Endothelial cell (in vitro differentiated cells): ENCODE measurements at regions not wholly inside any gene's neighbourhood (a gene's known extent, or its start where the extent isn't known, plus 50 kb on each side); places are given as distances from the start of the nearest gene placed in this dataset.

Source experiments
- DNase-seq: peaks from one replicate; pipeline ENCODE4 v3.0.0; 2021; ENCODE audit warnings: low spot score
- H3K27ac Mint-ChIP-seq: one replicate; pipeline ENCODE4 v1.8.0; 2021; ENCODE audit warnings: mixed read lengths, inconsistent platforms; ENCODE audit not compliant: unreplicated experiment
- H3K27me3 Mint-ChIP-seq: one replicate; pipeline ENCODE4 v1.8.0; 2021; ENCODE audit warnings: mild to moderate bottlenecking, moderate library complexity, mixed read lengths, inconsistent platforms; ENCODE audit not compliant: unreplicated experiment
- H3K36me3 Mint-ChIP-seq: one replicate; pipeline ENCODE4 v1.8.0; 2021; ENCODE audit warnings: mild to moderate bottlenecking, low read depth, mixed read lengths, inconsistent platforms; ENCODE audit not compliant: unreplicated experiment
- H3K4me1 Mint-ChIP-seq: one replicate; pipeline ENCODE4 v1.8.0; 2021; ENCODE audit warnings: mild to moderate bottlenecking, mixed read lengths, inconsistent platforms; ENCODE audit not compliant: unreplicated experiment
- H3K4me3 Mint-ChIP-seq: one replicate; pipeline ENCODE4 v1.8.0; 2021; ENCODE audit warnings: mild to moderate bottlenecking, mixed read lengths, inconsistent platforms; ENCODE audit not compliant: unreplicated experiment
- H3K9me3 Mint-ChIP-seq: one replicate; pipeline ENCODE4 v1.8.0; 2021; ENCODE audit warnings: mixed read lengths, inconsistent platforms; ENCODE audit not compliant: unreplicated experiment
- TF ChIP-seq, protein P1 (sequence below): fragments of 200-600 bp; sonication (generic); IDR thresholded peaks from one replicate; pipeline ENCODE4 v1.5.0; 2021; ENCODE audit warnings: antibody characterized with exemption; ENCODE audit not compliant: unreplicated experiment

DNA sequence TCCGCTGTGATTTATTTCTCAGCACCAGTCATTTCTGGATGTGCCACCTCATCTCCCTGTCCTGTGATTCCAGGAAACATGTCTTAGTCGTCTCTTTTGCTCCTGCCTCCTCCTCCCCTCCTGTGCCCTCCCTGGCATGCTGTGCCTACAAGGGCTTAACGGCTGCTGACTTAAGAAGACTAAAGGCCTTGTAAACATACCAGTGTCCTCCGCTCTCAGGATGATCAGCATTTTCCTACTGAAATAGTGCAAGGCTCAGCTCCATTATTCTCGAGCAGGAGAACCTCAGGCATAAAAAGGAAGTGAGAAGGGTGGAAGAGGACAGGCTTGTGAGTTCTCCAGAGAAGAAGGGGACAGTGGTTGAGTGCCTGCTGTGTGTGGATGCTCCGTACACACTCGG is 61.6 kb upstream of the RUNX3 start:
- TF ChIP-seq, protein P1, sequence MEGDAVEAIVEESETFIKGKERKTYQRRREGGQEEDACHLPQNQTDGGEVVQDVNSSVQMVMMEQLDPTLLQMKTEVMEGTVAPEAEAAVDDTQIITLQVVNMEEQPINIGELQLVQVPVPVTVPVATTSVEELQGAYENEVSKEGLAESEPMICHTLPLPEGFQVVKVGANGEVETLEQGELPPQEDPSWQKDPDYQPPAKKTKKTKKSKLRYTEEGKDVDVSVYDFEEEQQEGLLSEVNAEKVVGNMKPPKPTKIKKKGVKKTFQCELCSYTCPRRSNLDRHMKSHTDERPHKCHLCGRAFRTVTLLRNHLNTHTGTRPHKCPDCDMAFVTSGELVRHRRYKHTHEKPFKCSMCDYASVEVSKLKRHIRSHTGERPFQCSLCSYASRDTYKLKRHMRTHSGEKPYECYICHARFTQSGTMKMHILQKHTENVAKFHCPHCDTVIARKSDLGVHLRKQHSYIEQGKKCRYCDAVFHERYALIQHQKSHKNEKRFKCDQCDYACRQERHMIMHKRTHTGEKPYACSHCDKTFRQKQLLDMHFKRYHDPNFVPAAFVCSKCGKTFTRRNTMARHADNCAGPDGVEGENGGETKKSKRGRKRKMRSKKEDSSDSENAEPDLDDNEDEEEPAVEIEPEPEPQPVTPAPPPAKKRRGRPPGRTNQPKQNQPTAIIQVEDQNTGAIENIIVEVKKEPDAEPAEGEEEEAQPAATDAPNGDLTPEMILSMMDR, result no peak
- H3K4me1 Mint-ChIP-seq, result peaks cover 18% of the 10 kb centered on the region
- no peak overlapping the region for H3K4me3 Mint-ChIP-seq
- DNase-seq, result no peak
- H3K27ac Mint-ChIP-seq, result no peak overlapping the region
- H3K27me3 Mint-ChIP-seq, result peaks cover 11% of the 10 kb centered on the region
- H3K9me3 Mint-ChIP-seq, result no peaks in the 10 kb centered on the region
- H3K36me3 Mint-ChIP-seq, result peaks cover 9% of the 10 kb centered on the region

DNA sequence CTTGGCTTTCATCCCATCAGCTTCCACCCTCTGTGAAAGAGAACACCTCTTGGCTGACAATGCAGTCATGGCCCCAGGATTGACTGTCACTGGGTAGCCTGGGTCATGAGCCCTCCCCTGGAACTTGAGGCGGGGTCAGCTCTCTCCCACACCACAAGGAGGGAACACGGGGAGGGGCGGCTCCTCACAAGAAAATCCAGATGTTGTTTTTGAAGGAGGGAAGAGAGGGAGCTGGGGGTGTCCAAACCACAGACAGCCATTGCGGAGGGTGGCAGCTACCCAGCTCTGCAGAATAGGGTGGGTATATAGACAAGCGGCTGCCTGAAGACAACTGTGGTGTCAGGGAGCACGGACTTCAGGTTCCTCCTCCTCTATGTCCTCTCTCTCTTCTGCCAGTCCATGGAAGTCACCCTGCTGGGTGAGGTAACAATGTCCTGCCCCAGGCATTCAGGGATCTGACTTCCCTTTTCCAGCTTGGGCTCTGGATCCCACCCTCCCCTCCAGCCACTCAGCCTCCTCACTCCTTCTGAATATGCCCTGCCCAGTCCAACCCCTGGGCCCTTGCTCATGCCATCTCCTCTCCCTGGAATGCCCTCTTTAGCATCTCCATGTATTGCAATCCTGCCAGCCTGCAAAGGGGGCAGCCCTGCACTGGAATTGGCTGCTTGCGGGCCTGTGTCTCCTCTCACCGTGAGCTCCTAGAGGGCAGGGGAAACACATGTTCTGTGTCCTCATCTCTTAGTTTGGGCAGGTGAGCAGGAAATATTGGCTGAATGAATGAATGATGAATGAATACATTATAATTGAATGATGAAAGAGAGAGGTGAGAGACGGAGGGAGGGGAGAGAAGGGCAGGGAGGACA is 60.9 kb upstream of the RUNX3 start:
- Mint-ChIP-seq H3K4me1 (peaks cover 18% of the 10 kb centered on the region), H3K9me3 (no peaks in the 10 kb centered on the region), H3K36me3 (peaks cover 9% of the 10 kb centered on the region), H3K27me3 (peaks cover 11% of the 10 kb centered on the region), H3K4me3 (no peak overlapping the region), H3K27ac (no peak overlapping the region)
- no peak for DNase-seq
- TF ChIP-seq, protein P1, result no peak

DNA sequence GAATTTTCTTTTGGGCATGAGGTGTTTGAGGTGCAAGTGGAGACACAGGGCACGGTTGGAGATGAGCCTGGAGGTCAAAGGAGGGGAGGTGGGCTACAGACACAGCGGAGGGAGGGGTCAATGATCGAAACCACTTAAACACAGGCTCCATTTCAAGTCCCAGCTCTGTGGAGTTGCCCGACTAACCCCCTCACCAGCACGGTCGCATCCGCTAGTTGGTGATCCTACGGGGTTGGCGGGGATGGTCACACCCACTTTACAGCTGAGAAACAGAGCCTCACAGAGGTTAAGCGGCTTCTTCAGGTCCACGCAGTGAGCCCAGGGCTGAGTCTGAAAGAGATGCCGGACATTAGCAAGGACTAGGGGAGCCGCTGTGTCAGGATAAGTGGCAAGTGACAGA is 60.1 kb upstream of the RUNX3 start:
- peaks cover 9% of the 10 kb centered on the region for H3K36me3 Mint-ChIP-seq
- peaks cover 13% of the 10 kb centered on the region for H3K27me3 Mint-ChIP-seq
- no peaks in the 10 kb centered on the region for H3K9me3 Mint-ChIP-seq
- TF ChIP-seq, protein P1, result no peak
- H3K4me3 Mint-ChIP-seq, result no peak overlapping the region
- no peak for DNase-seq
- H3K27ac Mint-ChIP-seq, result no peak overlapping the region
- peaks cover 18% of the 10 kb centered on the region for H3K4me1 Mint-ChIP-seq

DNA sequence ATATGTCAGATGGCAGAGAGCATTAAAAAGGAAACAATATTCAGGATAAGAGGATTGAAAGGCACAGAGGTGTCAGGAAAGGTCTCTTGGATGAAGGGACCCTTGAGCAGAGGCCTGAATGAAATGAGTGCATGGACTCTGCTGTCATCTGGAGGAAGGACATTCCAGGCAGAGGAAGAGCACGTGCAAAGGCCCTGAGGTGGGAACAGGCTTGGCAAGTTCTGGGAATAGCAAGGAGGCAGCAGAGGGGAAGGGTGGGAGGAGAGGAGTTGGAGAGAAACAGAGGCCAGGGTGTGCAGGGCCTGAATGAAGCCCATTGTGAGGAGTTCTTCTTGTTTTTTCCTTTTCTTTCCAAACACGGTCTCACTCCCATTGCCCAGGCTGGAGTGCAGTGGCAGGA is 59.0 kb upstream of the RUNX3 start:
- H3K36me3 Mint-ChIP-seq, result peaks cover 9% of the 10 kb centered on the region
- H3K4me3 Mint-ChIP-seq, result no peak overlapping the region
- TF ChIP-seq, protein P1, result no peak

DNA sequence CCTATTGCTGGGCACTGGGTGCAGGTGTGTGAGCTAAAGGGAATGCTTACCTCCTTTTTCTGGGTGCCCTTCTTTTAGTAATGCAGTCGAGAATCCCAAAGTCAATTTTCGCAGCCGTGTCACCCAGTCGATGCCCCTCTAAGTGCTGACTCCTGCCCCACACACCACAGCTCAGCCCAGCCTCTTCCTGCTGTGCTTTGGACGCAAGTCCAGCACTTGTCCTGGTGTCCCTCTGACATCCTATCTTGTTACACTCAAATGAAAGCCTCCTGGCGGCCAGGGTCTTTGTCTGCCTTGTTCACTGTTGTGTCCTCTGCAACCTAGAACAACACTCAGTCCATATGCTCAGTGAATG is 58.5 kb upstream of the RUNX3 start:
- H3K9me3 Mint-ChIP-seq, result no peaks in the 10 kb centered on the region
- H3K4me1 Mint-ChIP-seq, result peaks cover 18% of the 10 kb centered on the region
- no peak for DNase-seq
- no peak overlapping the region for H3K4me3 Mint-ChIP-seq
- peaks cover 9% of the 10 kb centered on the region for H3K36me3 Mint-ChIP-seq
- TF ChIP-seq, protein P1, result no peak
- no peak overlapping the region for H3K27ac Mint-ChIP-seq
- H3K27me3 Mint-ChIP-seq, result peaks cover 19% of the 10 kb centered on the region

More for the DNA sequence above, 59.0 kb upstream of the RUNX3 start:
- H3K27me3 Mint-ChIP-seq, result peaks cover 18% of the 10 kb centered on the region
- H3K27ac Mint-ChIP-seq, result no peak overlapping the region
- H3K9me3 Mint-ChIP-seq, result no peaks in the 10 kb centered on the region
- DNase-seq, result no peak
- H3K4me1 Mint-ChIP-seq, result peaks cover 18% of the 10 kb centered on the region
